Loucy (cell line): ENCODE measurements at regions not wholly inside any gene's neighbourhood (a gene's known extent, or its start where the extent isn't known, plus 50 kb on each side); places are given as distances from the start of the nearest gene placed in this dataset.

Experiments
- CTCF ChIP-seq: fragments of 200-600 bp; sonication (generic); conservative IDR thresholded peaks from 2 replicates; pipeline ENCODE4 v1.5.1; 2014; ENCODE audit warnings: mild to moderate bottlenecking, antibody characterized with exemption, low read length
- EZH2phosphoT487 ChIP-seq: fragments of 200-600 bp; IDR thresholded peaks from 2 replicates; pipeline ENCODE4 v1.6.1; 2018; ENCODE audit warnings: antibody characterized with exemption, mild to moderate bottlenecking, moderate library complexity, borderline replicate concordance

GRCh38 chr3:89032346-89033013, 74.9 kb upstream of the EPHA3 start:
- no peak for TF ChIP-seq EZH2phosphoT487
- TF ChIP-seq CTCF, result no peak
